OCI-LY3 (cell line): ENCODE measurements at regions not wholly inside any gene's neighbourhood (a gene's known extent, or its start where the extent isn't known, plus 50 kb on each side); places are given as distances from the start of the nearest gene placed in this dataset.

Source experiments
- CTCF ChIP-seq: fragments of 200-600, 300-600 bp; sonication (generic); IDR thresholded peaks from 2 replicates; pipeline ENCODE4 v1.5.1; 2014; ENCODE audit warnings: antibody characterized with exemption, low read length, low read depth
- EZH2phosphoT487 ChIP-seq: fragments of 200-600 bp; shearing (Covaris generic); IDR thresholded peaks from 2 replicates; pipeline ENCODE4 v1.6.1; 2018; ENCODE audit warnings: antibody characterized with exemption, mixed run types, low read depth

DNA sequence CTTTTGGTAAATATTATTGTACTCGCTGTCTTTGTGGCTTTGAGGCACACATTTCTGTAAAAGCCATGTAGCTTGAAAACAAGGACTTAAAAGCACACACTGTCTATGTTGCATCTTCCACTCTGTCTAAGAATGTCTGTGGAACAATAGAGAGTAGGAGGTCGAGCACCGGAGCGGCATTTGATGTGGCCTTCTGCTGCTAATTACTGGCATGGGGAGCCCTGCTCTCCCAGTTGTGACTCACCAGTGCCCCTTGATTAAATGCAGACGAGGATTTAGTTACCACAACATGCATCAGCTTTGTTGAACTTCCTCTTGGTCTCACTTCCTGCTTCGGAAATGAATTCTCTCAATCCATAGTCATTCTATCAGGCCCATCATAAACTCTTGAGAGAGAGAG lies 680.7 kb upstream of the SLC35B3 start:
- TF ChIP-seq CTCF = no peak
- TF ChIP-seq EZH2phosphoT487 = no peak
